GM12874 (cell line): ENCODE measurements at regions not wholly inside any gene's neighbourhood (a gene's known extent, or its start where the extent isn't known, plus 50 kb on each side); places are given as distances from the start of the nearest gene placed in this dataset.

Source experiments
- CTCF ChIP-seq: IDR thresholded peaks from 2 replicates; pipeline ENCODE4 v1.5.1; 2011; ENCODE audit warnings: low read depth, mild to moderate bottlenecking, control low read depth, low read length, moderate library complexity; ENCODE audit not compliant: insufficient read depth

GRCh38 chr18:1976484-1976883 lies 594.8 kb downstream of the METTL4 start:
- TF ChIP-seq CTCF, result no peak

GRCh38 chr18:1982056-1982455 lies 589.2 kb downstream of the METTL4 start:
- no peak for TF ChIP-seq CTCF

GRCh38 chr18:1983746-1984515 lies 587.4 kb downstream of the METTL4 start:
- TF ChIP-seq CTCF, result no peak

- TF ChIP-seq CTCF, result no peak
Observed at GRCh38 chr18:1993866-1994265, 577.4 kb downstream of the METTL4 start.

- no peak for TF ChIP-seq CTCF
Observed at GRCh38 chr18:1994471-1994870, 576.8 kb downstream of the METTL4 start.

DNA sequence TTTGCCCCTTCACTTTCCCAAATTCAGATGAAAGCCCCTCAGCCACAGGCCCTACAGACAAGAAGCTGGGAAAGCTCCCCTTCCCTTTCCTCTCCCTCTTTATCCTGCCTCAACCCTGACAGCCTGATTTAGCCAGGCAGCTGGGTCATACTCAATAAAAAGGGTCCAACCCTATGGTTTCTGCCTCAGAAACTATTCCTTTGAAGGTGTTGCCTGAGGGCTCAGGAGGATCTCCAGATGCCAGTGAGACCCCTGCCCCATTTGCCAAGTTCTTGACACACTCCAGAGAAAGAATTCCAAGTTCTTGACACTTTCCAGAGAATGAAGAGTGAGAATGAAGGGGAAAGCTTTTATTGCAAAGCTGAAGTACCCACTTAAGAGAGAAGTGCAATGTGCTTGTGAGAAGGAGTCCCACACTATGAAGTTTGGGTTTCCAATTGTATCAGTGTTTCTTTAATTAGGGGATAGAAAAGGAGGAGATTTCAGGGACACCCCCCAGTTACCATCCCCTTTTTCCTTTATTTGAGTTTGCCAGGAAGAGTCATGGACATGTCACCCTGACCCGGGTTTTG lies 576.2 kb downstream of the METTL4 start:
- no peak for TF ChIP-seq CTCF

DNA sequence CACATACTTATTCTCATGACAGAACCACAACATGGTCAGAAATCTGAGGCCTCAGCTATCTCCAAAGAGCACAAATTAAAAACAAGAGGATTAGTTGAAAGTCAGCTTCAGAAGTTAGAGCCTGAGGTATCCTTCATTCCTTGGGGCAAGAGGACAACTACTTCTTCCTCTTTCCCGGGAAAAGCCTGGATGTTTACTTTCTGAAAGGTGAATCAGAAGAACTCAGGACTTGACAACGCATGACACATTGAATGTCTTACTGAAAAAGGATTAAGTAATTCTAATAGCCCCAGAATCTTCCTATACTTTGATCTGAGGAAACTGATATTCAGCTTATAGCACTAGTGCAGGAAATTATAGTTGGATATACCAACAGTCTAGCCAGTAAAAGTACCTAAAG lies 573.2 kb downstream of the METTL4 start:
- TF ChIP-seq CTCF, result no peak
